Stimulated activated CD8-positive, alpha-beta memory T cell treated with anti-CD3 and anti-CD28 coated beads, Interleukin-7, amount 100 ng/mL, for 1 hour (primary cell): ENCODE measurements at regions not wholly inside any gene's neighbourhood (a gene's known extent, or its start where the extent isn't known, plus 50 kb on each side); places are given as distances from the start of the nearest gene placed in this dataset.

ENCODE experiments used
- DNase-seq, 2 donors: peaks; one replicate each; pipeline ENCODE4 v3.0.0-alpha.2; 2020; ENCODE audit warnings: low read depth in 2 of 2

DNA sequence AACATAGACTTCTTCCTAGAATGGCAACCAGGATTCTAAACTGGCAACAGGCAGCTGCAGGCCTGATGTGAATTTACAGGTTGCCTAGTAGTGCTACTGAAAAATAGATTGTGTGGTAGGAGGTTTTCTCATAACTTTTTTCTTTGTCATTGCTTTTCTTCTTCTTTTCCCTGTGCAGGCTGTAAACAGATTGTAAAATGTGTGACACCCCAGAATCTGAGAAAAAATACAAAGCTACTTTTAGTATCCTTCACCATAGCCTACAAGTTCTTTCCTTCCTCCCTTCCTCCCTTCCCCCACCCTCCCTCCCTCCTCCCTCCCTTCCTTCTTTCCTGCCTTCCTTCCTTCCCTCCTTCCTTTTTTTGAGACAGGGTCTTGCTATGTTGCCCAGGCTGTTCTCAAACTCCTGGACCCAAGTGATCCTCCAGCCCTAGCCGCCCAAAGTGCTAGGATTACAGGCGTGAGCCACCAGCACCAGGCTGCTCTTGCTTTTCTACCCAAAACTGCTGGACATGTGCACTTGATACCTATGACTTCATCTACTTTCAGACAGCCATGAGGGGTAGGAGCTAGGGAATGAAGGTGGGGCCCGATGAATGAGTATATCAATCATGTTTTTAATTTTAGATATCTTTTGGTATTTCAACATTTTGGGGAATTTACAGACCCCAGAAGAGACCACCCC is 114.2 kb upstream of the EEA1 start:
- no peak for DNase-seq

- no peak for DNase-seq
These were observed 114.7 kb upstream of the EEA1 start for GRCh38 chr12:93043877-93044209.

- DNase-seq = no peak
These were observed 118.0 kb upstream of the EEA1 start for GRCh38 chr12:93047118-93047517.

- no peak for DNase-seq
These were observed 119.6 kb upstream of the EEA1 start for GRCh38 chr12:93048656-93049055.

DNA sequence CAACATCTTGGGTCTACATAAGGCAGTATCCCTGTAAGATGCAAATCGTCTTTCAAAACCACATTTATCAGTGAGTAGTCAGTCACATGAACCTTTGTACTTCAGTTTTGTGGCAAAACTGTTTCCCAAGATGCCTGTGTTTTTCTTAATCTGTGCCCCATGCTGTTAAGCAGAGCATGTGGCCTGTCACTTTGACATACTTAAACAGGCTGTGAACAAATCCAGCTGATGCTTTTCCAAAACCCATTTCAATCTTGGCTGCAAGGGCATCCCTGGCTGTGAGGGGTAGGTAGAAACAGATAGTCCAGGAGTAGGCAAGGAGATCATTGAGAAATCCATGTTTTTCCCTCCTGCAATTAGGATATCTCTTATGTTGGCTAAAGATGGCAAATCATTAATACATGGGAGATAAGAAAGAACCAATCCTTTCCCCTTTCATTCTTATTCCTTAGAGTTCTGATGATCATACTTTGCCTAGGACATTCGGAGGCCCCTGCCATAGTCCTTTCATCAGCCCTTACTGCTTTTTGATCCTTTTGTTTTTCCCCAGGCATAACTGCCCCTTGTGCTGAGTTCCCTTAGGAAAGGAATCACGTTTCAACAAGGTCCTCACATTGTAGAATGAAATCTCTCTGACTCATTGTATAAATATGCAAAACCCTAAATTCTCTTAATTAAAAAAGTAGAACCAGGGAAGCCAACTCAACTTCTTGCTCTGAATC is 121.1 kb upstream of the EEA1 start:
- DNase-seq = no peak

GRCh38 chr12:93050748-93051081 is 121.6 kb upstream of the EEA1 start:
- DNase-seq = no peak

DNA sequence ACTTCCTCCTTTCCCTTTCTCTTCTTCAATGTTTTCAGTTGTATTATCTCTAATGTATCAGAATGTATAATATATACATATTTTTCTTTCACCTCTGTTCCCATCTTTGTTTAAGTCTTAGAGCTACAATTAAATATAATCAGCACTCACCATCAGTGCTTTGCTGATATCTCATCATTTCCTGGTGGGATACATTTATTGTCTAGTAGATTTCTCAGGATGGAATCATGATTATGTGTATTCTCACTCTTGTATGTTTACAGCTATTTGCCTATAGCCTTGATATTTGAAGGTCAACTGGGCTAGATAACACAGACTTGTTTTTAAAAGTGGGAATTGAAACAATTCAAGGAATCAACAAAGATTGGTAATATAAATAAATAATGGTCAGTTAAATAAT is 124.9 kb upstream of the EEA1 start:
- no peak for DNase-seq

DNA sequence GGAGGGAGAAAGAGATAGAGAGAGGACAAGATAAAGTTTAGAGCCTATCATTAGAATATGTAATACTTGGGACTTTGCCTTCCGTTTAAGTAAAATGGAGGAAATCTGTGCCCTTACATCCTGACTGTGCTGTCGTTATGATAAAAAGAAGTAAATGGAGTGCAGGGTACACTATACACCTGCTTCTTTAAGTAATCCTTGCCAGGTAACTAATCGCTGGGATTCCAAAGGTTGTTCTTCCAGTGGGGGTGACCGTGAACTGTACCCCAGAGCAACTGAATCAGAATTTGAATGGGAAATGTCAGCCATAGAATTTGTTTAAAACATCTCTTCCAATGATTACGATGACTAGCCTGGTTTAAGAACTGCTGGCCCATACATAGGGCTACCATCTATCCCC is 126.1 kb upstream of the EEA1 start:
- no peak for DNase-seq

- no peak for DNase-seq
These were observed 128.0 kb upstream of the EEA1 start for GRCh38 chr12:93056971-93057535.

- DNase-seq = no peak
These were observed 129.2 kb upstream of the EEA1 start for GRCh38 chr12:93058280-93058679.

DNA sequence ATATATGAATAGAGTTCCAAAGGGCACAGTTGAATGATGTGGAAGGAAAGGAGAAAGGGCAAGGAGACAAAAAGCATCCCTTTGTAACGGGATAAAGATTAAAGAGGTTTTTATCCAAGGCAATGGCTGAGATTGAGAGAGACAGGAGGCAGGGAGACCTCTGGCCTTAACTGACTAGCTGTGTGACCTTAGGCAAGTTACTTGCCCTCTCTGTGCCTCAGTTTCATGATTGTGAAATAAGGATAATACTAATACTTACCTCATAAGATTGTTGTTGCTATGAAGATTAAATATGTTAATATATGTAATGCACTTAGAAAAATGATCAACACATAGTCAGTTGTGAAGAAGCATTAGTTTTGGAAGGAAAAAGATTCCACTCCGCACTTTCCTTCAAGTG is 130.2 kb upstream of the EEA1 start:
- no peak for DNase-seq

GRCh38 chr12:93059925-93060665 is 131.0 kb upstream of the EEA1 start:
- no peak for DNase-seq

- no peak for DNase-seq
These were observed 131.8 kb upstream of the EEA1 start for GRCh38 chr12:93060666-93061472.

DNA sequence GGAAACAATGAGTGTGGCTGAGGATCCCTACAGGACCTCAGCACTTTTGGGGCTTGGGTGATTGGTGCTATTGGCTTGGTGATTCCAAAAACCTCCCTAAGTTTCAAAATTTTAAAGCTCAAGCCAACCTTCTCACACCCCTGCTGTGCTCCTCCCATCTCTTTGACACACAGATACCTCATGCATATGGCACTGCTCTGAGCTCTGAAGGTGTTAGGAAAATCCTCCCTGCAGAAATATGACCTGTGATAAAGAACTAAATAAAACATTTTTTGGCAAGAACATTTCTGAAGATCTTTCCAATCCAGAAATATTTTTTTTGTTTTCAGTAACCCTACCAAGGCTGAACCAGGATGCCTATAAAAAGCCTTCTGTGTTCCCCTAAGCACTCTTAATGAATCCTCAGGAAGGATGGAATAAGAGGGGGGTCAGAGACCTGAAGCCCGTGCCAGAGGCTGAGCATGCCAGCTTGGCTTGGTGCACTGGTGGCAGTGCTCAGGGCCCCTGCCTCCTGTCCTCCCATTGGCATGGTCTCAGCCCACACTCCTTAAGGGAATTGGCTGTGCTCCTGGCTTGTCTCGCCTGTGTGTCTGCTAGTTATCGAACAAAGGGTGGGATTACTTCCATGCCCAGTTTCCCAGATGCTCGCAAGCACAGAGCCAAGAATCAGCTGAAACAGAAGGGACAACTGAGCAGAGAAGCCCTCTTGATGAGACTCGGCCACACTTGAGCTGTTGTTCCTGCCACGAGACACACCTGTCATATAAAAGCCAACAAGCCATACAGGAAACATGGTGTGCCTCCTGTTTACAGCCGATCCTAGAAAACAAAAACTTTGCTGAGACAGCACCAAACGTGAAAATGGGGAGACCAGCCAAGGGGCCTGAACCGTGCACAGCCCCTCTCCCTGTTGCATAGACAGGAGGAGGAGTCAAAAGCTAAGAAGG is 132.7 kb upstream of the EEA1 start:
- DNase-seq = no peak

GRCh38 chr12:93065896-93066295 is 136.8 kb upstream of the EEA1 start:
- DNase-seq = no peak

DNA sequence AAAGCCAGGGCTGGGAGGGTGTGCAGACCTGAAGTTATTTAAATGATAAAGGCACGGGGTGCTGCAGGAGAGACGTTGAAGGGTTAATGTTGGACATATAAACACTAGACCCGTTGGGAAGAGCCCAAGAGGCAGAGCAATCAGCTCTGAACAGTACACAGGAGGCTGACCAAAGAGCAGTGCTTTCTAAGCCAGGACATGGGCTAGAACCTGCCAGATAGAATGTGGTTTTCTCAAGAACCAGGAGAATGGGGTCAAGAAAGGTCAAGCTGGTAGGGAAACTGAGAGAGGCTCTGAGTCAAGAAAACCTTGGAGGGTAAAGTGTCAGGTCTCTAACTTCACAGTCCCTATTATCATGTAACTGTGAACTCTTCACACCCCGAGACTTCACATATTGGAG is 143.2 kb upstream of the EEA1 start:
- DNase-seq = no peak

DNA sequence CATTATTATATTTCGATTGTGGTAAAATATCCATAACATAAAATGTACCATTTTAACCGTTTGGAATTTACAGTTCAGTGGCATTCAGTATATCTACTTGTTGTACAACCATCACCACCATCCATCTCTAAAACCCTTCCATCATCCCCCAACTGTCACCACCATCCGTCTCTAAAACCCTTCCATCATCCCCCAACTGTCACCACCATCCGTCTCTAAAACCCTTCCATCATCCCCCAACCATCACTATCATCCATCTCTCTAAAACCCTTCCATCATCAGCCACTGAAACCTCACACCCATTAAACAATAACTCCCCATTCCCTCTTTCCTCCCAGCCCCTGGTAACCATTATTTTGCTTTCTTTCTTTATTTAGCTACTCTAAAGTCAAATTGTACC is 144.2 kb upstream of the EEA1 start:
- no peak for DNase-seq

- DNase-seq = no peak
These were observed 149.0 kb upstream of the EEA1 start for GRCh38 chr12:93078059-93078458.

DNA sequence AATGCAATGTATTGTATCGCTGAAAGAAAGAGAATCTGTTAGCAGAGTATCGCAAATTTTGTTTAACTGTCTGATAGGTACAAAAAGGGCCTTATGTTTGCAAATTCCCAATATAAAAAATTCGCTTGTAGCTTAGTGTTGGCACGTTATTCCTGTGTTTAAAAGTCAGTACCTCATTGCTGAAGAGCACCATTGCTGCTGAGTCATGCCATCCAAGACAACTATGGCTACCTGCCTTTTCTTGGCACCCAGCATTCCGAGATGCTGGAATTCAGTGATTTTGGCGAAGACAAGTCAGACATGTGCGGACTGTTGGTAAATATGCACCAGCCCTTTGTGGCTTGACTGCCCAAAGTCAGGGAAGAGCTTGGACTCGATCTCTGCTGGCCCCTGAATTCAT is 149.5 kb upstream of the EEA1 start:
- DNase-seq = no peak

GRCh38 chr12:93079271-93079670 is 150.2 kb upstream of the EEA1 start:
- no peak for DNase-seq

DNA sequence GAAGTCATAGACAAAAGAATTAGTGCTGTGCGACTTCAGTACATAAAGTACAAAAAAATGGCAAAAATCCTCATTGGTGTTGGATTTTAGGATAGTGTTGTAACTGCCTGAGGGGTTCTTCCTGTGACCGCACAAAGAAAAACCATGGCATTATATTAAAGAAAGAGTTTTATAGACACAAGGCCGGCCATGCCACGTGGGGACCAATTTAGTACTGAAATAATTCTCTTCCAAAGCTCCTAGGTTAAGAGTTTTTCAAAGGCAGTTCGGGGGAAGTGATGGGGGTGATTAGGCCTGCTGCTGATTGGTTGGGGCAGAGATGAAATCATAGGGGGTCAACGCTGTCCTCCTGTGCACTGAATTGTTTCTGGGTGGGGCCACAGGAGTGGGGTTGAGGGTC is 150.9 kb upstream of the EEA1 start:
- no peak for DNase-seq
